C4-2B (cell line): ENCODE measurements at regions not wholly inside any gene's neighbourhood (a gene's known extent, or its start where the extent isn't known, plus 50 kb on each side); places are given as distances from the start of the nearest gene placed in this dataset.

ENCODE experiments used
- H3K27ac ChIP-seq: fragments of 450-650 bp; 2 replicates; pipeline ENCODE4 v1.5.1; 2017
- ZFX ChIP-seq: fragments of 450-650 bp; IDR thresholded peaks from 2 replicates; pipeline ENCODE4 v1.6.1; 2017
- TF ChIP-seq, protein P1 (sequence below): fragments of 450-650 bp; conservative IDR thresholded peaks from 2 replicates; pipeline ENCODE4 v1.5.1; 2017; ENCODE audit warnings: mild to moderate bottlenecking

DNA sequence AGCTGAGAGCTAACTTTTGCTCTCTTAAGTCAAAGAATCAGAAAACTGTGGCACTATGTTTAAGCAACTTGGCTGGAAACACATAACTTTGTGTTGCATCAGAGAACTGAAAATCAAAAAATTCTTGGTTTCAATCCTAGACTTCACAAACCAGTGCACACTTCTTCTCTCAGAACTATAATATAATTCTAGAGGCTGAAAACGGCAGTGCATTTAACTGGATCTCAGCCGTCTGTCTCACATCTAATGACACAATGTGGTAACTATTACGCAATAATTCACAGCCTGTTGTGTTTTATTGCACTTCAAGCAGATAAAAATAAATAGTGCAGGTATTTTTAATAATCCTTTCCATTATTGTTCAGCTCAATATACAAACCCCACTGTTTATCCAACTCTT lies 260.6 kb upstream of the DIAPH2 start:
- H3K27ac ChIP-seq = no peak overlapping the region
- TF ChIP-seq, protein P1, sequence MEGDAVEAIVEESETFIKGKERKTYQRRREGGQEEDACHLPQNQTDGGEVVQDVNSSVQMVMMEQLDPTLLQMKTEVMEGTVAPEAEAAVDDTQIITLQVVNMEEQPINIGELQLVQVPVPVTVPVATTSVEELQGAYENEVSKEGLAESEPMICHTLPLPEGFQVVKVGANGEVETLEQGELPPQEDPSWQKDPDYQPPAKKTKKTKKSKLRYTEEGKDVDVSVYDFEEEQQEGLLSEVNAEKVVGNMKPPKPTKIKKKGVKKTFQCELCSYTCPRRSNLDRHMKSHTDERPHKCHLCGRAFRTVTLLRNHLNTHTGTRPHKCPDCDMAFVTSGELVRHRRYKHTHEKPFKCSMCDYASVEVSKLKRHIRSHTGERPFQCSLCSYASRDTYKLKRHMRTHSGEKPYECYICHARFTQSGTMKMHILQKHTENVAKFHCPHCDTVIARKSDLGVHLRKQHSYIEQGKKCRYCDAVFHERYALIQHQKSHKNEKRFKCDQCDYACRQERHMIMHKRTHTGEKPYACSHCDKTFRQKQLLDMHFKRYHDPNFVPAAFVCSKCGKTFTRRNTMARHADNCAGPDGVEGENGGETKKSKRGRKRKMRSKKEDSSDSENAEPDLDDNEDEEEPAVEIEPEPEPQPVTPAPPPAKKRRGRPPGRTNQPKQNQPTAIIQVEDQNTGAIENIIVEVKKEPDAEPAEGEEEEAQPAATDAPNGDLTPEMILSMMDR = no peak
- TF ChIP-seq ZFX = no peak

DNA sequence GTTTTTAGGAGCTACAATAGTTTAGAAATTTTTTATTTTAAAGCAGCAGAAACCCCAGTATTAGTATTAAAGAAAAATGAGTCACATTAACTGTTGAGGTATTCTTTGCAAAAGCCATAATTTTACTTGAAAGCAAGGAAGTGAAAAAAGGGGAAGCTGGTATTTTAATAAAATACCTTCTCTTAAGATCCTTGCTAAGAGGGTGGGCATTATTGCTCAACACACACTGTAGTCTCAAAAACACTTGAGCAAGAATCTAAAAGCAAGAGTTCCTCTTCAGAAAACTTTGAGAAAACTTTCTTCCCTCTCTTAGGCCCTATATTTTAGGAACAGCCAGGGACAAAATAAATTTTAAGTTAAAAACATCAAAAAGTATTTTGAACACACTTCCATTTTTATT lies 259.4 kb upstream of the DIAPH2 start:
- TF ChIP-seq ZFX = no peak
- TF ChIP-seq, protein P1 = no peak
- H3K27ac ChIP-seq = no peak overlapping the region

DNA sequence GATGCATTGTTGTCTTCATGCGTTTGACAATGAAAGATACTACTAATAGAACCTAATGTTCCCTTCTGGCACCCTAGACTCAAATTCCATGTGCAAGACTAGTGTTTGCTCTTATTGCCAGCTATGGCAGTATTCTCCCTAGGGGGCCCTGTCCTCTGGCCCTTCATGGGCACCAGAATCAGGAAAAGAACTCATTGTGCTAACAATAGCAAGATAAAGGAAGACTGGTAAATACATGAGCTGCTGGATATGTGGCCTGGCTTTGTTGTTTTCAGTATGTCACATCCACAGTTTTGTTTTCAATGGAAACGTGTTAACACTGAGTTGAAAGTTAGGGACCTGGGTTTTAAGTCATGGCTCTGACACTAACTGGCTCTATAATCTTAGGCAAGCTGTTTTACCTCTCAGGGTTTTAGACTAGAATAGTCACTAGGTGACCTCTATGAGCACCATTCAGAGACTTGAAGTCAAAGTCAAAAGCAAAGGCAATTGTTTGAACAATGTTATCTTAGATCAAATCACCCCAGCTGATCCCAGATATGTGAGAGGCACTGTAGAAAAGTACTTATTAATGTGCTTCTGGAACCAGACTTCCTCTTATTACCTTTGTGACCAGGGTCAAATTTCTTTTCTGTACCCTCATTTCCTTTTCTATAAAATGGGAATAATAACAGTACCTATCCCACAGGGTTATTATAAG lies 253.7 kb upstream of the DIAPH2 start:
- H3K27ac ChIP-seq = no peak overlapping the region; the same call in 1 of the 2 replicates
- TF ChIP-seq, protein P1 = peak; percentile 1
- TF ChIP-seq ZFX = no peak

DNA sequence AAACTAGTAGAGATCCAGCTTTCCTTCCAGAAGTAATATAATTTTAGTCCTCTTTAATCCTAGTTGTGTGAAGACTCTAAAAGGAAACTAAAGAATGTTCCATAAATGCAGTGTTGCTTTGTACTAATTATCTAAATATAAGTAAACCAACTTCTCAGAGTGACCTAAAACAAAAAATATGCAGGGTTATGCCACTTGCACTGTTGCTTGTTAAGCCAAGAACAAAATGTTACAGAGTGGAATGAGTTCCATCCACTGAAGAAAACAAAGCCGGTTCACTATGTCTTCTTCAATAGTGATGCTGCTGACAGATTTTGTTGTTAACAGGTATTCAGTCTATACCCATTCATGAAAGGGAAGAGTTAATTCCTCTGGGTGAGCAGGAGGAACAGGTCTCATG lies 252.0 kb upstream of the DIAPH2 start:
- no peak for TF ChIP-seq ZFX
- TF ChIP-seq, protein P1 = no peak
- no peak overlapping the region for H3K27ac ChIP-seq

DNA sequence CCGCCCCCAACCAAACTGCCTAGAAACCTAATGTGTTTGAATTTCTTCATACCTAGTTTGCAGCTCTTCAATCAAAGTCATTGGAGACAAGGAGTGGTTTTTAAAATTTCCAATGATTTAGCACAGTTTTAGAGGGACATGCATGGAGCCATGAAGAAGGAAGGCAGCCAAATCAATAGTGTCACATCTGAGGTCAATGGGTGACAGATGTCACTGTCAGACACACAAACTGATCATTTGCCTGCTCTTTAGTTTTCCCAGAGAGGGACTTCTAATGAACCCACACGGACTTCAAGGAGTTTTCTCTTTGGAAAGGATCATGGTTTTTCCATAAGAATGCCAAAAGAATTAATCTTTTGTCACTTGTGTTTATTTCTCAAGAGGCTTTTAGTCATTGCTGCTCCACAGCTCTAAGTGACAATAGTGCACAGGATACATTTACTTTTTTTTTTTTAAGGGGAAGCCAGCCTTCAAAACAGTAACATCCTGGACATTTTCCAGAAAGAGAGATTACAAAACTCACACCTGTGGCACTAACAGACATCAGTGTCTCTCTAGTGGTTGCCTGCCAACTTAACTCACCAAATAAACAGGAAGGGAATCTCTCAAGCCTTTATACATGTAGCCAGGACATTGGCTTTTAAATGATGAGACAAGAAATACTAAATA lies 251.1 kb upstream of the DIAPH2 start:
- no peak overlapping the region for H3K27ac ChIP-seq
- TF ChIP-seq, protein P1 = no peak
- no peak for TF ChIP-seq ZFX

DNA sequence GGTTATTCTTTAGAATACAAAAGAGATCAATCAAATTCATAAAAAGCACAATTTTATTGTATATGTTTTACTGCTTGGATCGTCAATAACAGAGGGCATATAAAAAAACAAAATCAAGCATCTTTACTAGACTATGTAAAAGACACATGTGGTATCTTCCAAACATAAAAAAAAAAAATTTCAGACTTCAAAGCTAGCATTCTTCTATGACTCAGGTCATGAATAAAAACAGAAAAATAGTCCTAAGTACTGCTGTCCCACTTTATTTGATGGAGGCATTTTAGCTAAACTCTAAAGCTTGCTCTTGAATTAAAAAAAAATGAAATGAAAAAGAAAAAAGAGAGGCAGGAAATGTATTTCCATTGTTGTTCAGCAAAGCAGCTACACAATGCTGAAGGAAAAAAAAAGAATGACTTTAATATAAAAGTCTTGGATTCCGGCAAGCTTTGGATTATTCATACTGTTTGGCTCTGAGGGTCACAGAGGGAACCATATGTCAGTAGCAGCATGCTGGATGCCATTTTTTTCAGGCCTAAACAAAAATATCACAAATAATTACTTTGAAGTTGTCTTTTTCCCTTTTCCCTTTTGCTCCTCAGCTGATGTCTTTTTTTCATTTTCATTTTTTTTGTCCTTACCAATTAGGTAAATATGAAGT lies 249.1 kb upstream of the DIAPH2 start:
- H3K27ac ChIP-seq = no peak overlapping the region
- TF ChIP-seq, protein P1 = no peak
- no peak for TF ChIP-seq ZFX

DNA sequence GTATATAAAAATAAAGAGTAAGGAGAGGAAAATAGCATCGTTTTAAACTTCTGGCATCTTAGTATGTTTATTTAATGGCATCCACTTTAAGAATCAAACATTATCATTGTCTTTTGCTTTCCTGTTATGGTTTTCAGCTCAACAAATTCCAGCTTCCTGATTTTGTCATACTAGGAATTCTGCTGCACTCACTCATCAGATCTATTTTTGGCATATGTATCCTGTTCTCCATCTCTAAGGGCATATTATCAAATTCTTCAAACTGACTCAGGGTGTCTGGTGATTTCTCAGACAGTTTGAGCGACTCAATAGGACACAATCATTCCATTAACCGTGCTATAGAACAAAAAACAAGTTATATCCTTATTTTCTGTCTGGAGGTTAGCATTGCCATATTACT lies 248.5 kb upstream of the DIAPH2 start:
- no peak for TF ChIP-seq ZFX
- TF ChIP-seq, protein P1 = no peak
- no peak overlapping the region for H3K27ac ChIP-seq
